Spleen (tissue), 11 donors: ENCODE measurements at regions not wholly inside any gene's neighbourhood (a gene's known extent, or its start where the extent isn't known, plus 50 kb on each side); places are given as distances from the start of the nearest gene placed in this dataset.

Experiments
- DNase-seq: peaks from one replicate; pipeline ENCODE4 v3.0.0-alpha.2; 2020
- H3K27ac ChIP-seq, 8 donors: fragments of 200-600 bp; sonication (generic) in 7 of 8; 1 replicate in 4 of 8; 2 replicates in 4 of 8; pipeline versions ENCODE4 v1.5.0 to v1.8.0; 2016 to 2021; ENCODE audit warnings: inconsistent platforms in 4 of 8, mild to moderate bottlenecking in 4 of 8, moderate library complexity in 1 of 8
- H3K27me3 ChIP-seq, 7 donors: fragments of 200-600 bp; sonication (generic) in 6 of 7; replicated peaks in 1 of 7; 1 replicate in 4 of 7; 2 replicates in 3 of 7; pipeline versions ENCODE4 v1.5.0 to v1.8.0; 2016 to 2021; ENCODE audit warnings: inconsistent platforms in 3 of 7, mild to moderate bottlenecking in 1 of 7
- H3K36me3 ChIP-seq, 6 donors: fragments of 200-600 bp; sonication (generic) in 5 of 6; 1 replicate in 4 of 6; 2 replicates in 2 of 6; pipeline versions ENCODE4 v1.5.0 to v1.8.0; 2016 to 2021; ENCODE audit warnings: inconsistent platforms in 2 of 6
- H3K4me1 ChIP-seq, 6 donors: fragments of 200-600 bp; sonication (generic) in 5 of 6; 1 replicate in 3 of 6; 2 replicates in 3 of 6; pipeline versions ENCODE4 v1.5.0 to v1.8.0; 2016 to 2021; ENCODE audit warnings: inconsistent platforms in 3 of 6
- H3K4me3 ChIP-seq, 8 donors: fragments of 200-600 bp; sonication (generic) in 7 of 8; 1 replicate in 4 of 8; 2 replicates in 4 of 8; pipeline versions ENCODE4 v1.5.0 to v1.8.0; 2016 to 2021; ENCODE audit warnings: inconsistent platforms in 4 of 8, mild to moderate bottlenecking in 4 of 8, moderate library complexity in 2 of 8
- H3K9me3 ChIP-seq, 8 donors: fragments of 200-600 bp; sonication (generic) in 7 of 8; 1 replicate in 4 of 8; 2 replicates in 4 of 8; pipeline versions ENCODE4 v1.5.0 to v1.8.0; 2016 to 2021; ENCODE audit warnings: inconsistent platforms in 4 of 8
- POLR2A ChIP-seq, 3 donors: fragments of 450-650 bp; IDR thresholded peaks; one replicate each; pipeline ENCODE4 v1.5.1; 2017; ENCODE audit warnings: antibody characterized with exemption in 3 of 3, mild to moderate bottlenecking in 1 of 3
- POLR2AphosphoS5 ChIP-seq, 3 donors: sonication (generic); formaldehyde crosslinking; IDR thresholded peaks; one replicate each; pipeline ENCODE4 v1.5.1; 2017; ENCODE audit warnings: antibody characterized with exemption in 3 of 3
- WGBS, 5 donors: extraction: QIAGEN DNeasy Blood & Tissue Kit in 3 of 5; methylation state at CpG; one replicate each; pipeline versions ENCODE4 v1.1.5 to v1.1.7; 2013 to 2018; 5-methylcytosine and 5-hydroxymethylcytosine counted together
- intact Hi-C: fragments of 100-400 bp; cut with DNase I; formaldehyde crosslinking; loops from one replicate; pipeline ENCODE4 v1.15.0; 2023; ENCODE audit warnings: low total_unique reads
- TF ChIP-seq, protein P1 (sequence below), 11 experiments: fragments of 200-600 bp in 7 of 11; fragments of 450-650 bp in 4 of 11; sonication (generic) in 4 of 11; IDR thresholded peaks in 8 of 11; conservative IDR thresholded peaks in 3 of 11; 1 replicate in 7 of 11; 2 replicates in 4 of 11; pipeline versions ENCODE4 v1.4.0 to v1.8.0; 2016 to 2021; ENCODE audit warnings: antibody characterized with exemption in 11 of 11, inconsistent platforms in 4 of 11, mild to moderate bottlenecking in 1 of 11
- donor health status: healthy with polysubstance abuse.
- donor health status: DM: no; HTN: no; CAD: no; lungs with moderate emphysema.
- donor health status: DM: no; HTN: no; CAD: no.
- donor health status: Bipolar disorder and iron deficiency.
- donor health status: healthy.
- donor health status: DM: no; HTN: no; CAD: no.
- donor health status: DM: yes; HTN: yes; CAD: no.

DNA sequence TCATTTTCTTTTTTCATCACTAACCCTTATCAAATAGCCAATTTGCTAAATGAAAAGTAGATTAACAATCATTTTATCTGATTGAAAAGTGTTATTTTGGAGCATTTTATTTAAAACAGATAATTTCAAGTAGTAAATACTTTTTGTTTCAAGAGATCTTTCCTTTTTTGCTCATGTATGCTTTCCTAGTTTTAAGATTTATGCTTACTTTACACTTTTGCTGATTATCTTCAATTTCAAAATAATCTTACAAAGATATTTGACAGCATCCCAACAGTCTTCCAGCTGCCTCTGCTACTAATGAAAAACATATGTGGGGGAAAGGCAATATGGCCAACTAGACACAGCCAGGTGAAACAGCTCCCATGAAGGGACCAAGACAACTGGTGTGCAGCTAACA, 1027.3 kb upstream of the CDH9 start:
- H3K27ac ChIP-seq: no peak overlapping the region
- no peak for TF ChIP-seq POLR2AphosphoS5 (IDR thresholded peaks at IDR 0.05)
- TF ChIP-seq, protein P1, sequence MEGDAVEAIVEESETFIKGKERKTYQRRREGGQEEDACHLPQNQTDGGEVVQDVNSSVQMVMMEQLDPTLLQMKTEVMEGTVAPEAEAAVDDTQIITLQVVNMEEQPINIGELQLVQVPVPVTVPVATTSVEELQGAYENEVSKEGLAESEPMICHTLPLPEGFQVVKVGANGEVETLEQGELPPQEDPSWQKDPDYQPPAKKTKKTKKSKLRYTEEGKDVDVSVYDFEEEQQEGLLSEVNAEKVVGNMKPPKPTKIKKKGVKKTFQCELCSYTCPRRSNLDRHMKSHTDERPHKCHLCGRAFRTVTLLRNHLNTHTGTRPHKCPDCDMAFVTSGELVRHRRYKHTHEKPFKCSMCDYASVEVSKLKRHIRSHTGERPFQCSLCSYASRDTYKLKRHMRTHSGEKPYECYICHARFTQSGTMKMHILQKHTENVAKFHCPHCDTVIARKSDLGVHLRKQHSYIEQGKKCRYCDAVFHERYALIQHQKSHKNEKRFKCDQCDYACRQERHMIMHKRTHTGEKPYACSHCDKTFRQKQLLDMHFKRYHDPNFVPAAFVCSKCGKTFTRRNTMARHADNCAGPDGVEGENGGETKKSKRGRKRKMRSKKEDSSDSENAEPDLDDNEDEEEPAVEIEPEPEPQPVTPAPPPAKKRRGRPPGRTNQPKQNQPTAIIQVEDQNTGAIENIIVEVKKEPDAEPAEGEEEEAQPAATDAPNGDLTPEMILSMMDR (IDR thresholded peaks at IDR 0.05 in 8 of 11, conservative IDR thresholded peaks at IDR 0.05 in 3 of 11): no peak
- TF ChIP-seq POLR2A (IDR thresholded peaks at IDR 0.05): no peak
- no peak overlapping the region for H3K4me3 ChIP-seq
- peaks cover 0 to 31% (median 9%) of the 10 kb centered on the region in 8 donors for H3K9me3 ChIP-seq
- DNase-seq: no peak
- H3K36me3 ChIP-seq: no peaks in the 10 kb centered on the region
- intact Hi-C loops: no loop called here
- no peaks in the 10 kb centered on the region for H3K27me3 ChIP-seq
- no peaks in the 10 kb centered on the region for H3K4me1 ChIP-seq

DNA sequence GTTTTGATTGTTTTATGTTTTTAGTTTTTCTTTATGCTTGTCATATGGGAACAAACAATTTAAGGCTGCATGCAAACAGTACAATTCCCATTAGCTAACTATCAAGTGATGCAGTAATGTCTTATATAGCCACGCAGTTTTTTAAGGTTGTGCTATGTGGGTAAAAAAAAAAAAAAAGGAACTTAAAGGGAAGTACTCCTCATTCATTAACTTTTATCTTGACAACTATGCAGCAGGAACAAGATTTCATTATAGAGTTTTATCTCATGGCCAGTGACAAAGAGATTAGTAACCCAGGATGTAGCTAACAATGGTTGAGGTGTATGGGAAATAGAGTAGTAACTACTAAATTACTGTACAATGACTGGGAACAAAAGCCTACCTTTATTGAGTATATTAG, 1008.2 kb upstream of the CDH9 start:
- TF ChIP-seq, protein P1 (IDR thresholded peaks at IDR 0.05 in 8 of 11, conservative IDR thresholded peaks at IDR 0.05 in 3 of 11): no peak
- TF ChIP-seq POLR2AphosphoS5 (IDR thresholded peaks at IDR 0.05): no peak
- TF ChIP-seq POLR2A (IDR thresholded peaks at IDR 0.05): no peak
- Histone ChIP-seq H3K9me3 (peaks cover 0 to 62% (median 11%) of the 10 kb centered on the region in 8 donors), H3K4me1 (no peaks in the 10 kb centered on the region), H3K27me3 (no peaks in the 10 kb centered on the region), H3K36me3 (no peaks in the 10 kb centered on the region), H3K4me3 (no peak overlapping the region), H3K27ac (no peak overlapping the region)
- intact Hi-C loops: no loop called here
- 11 to 30% (median 27%) methylated on average over 1 of the region's 1 CpG for WGBS, 5 donors
- DNase-seq: no peak

DNA sequence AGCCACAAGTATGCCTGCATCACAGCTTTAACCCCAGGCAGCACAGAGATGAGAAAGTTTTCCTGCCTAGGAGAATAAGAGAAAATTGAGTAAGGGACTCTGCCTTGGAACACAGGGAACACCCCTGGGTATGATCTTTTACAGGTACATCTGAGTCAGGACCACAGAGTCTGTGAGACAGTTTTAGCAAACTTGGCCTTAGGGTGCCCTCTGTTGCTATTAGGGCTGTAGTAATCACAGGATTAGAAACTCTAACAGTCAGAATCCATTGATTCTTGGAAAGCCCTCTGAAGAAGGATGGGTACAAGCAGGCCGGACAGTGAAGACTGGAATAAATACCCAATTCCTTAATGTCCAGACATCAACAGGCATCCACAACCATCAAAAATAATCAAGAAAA, 989.5 kb upstream of the CDH9 start:
- Histone ChIP-seq H3K27ac (no peak overlapping the region), H3K4me1 (no peaks in the 10 kb centered on the region), H3K27me3 (no peaks in the 10 kb centered on the region), H3K9me3 (peaks cover 0 to 57% (median 39%) of the 10 kb centered on the region in 8 donors), H3K36me3 (no peaks in the 10 kb centered on the region), H3K4me3 (no peak overlapping the region)
- intact Hi-C loops: no loop called here
- no peak for DNase-seq
- TF ChIP-seq, protein P1 (IDR thresholded peaks at IDR 0.05 in 8 of 11, conservative IDR thresholded peaks at IDR 0.05 in 3 of 11): no peak
- TF ChIP-seq POLR2AphosphoS5 (IDR thresholded peaks at IDR 0.05) (no peak), POLR2A (IDR thresholded peaks at IDR 0.05) (no peak)
- WGBS, 5 donors: 86 to 100% (median 94%) methylated on average over 1 of the region's 1 CpG

DNA sequence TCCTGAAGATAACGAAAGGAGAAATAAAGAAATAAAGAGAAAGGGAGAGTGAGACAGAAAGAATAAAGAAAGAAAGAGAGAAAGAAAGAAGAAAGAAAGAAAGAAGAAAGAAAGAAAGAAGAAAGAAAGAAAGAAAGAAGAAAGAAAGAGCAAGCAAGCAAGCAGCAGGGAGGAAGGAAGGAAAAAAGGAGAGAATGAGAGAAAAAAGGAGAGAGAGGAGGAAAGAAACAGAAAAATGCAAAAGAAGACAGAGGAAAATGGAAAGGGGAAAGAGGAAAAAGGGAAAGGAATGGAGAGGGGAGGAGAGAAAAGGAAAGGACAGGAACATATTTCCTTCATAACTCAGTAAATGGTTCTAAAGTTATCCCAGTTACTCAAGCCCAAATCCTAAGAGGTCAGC, 978.8 kb upstream of the CDH9 start:
- no peak overlapping the region for H3K4me3 ChIP-seq
- no peak for DNase-seq
- no peaks in the 10 kb centered on the region for H3K36me3 ChIP-seq
- TF ChIP-seq POLR2AphosphoS5 (IDR thresholded peaks at IDR 0.05) (no peak), POLR2A (IDR thresholded peaks at IDR 0.05) (no peak)
- TF ChIP-seq, protein P1 (IDR thresholded peaks at IDR 0.05 in 8 of 11, conservative IDR thresholded peaks at IDR 0.05 in 3 of 11): no peak
- no peak overlapping the region for H3K27ac ChIP-seq
- H3K27me3 ChIP-seq: no peaks in the 10 kb centered on the region
- no peaks in the 10 kb centered on the region for H3K4me1 ChIP-seq
- 56 to 88% (median 65%) methylated on average over 1 of the region's 1 CpG for WGBS, 5 donors
- peaks cover 5 to 52% (median 39%) of the 10 kb centered on the region in 8 donors for H3K9me3 ChIP-seq
- intact Hi-C loops: no loop called here
